GM19238 (cell line): ENCODE measurements at regions not wholly inside any gene's neighbourhood (a gene's known extent, or its start where the extent isn't known, plus 50 kb on each side); places are given as distances from the start of the nearest gene placed in this dataset.
"Not testable (repeated sequence)": the region's sequence is repeated elsewhere in the genome, so short reads cannot be mapped to it uniquely, and the experiment has no call there.

ENCODE experiments used
- DNase-seq: peaks from one replicate; pipeline ENCODE4 v3.0.0; 2011; ENCODE audit warnings: low spot score; ENCODE audit not compliant: insufficient read length

DNA sequence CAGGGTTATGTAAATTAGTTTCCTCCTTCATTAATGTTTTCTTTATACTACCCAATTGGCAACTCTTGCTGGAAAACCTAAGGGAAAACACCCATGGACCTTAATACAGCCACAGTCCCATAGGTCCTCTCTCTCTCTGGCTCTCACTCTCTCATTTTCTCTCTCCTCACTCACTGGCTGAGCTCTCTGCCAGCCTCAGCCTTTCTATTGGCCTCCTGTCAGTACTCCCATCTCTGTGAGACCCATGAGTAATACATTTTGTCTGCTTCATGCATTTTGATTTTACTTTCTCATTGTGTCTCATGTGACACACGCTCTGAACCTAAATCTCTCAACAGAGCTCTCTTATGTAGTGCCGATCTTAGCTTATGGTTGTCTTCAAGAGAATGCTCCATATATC, 907.5 kb downstream of the C6orf118 start:
- no peak for DNase-seq

DNA sequence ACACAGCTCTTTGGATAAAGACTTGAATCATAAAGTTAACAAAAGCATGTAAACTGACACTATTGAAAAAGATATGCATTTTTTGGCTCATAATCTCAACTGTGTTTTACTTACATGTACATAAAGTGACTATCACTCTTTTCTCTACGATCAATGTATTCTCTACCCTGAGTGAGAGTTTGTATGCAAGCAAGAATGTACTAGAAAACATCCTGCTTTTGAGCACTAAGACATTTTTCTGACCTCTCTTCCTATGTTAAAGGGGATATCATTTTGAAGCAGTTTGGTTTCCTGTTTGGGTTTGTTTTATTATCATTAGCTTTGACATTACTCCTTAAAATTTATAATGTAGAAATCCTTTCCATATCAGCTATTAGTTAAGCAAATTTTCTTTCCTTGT, 910.8 kb downstream of the C6orf118 start:
- DNase-seq: no peak

DNA sequence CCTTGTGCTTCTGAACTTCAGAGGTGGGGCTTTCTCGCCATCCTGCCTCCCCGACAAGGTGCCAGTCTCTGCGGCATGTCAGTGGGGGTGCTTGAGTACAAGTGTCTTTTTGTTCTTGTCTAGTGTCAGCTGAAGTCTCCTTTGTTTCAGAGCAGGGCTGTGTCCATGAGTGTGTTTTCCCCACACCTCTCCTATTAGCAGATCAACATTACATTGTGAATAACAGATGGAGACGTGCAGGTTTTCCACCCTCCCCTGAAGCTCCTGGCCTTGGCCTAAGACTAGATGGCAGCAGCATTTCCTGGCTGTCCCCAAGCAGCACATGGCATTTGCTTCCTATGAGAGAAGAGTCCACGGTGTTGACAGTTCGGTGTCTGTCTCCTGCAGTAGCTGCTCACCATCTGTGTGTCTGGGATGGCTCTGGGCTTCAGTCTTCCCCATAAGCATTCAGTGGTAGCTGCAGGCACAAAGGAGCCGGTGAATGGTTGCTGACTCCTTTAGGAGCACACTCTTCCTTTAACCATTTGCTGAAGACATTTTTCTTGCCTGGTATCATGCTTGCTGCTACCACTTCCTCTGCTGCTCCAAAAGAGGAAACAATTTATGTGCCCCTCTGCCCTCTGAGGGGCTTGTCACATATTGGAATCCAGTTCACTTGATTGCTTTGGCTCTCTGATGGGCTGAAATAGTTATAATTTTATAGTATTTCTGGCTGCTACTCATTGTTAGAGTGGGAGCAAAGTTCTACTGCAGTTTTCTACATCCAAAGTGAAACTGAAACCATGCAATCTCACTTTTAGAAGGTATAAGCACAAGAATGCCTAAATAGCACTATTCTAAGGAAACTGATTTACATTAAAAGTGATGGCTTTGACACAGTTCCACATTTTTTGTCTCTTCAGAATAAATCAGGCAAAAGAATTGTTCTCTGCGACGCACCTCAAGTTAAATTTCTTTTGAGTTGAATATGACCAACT, 913.0 kb downstream of the C6orf118 start:
- no peak for DNase-seq

DNA sequence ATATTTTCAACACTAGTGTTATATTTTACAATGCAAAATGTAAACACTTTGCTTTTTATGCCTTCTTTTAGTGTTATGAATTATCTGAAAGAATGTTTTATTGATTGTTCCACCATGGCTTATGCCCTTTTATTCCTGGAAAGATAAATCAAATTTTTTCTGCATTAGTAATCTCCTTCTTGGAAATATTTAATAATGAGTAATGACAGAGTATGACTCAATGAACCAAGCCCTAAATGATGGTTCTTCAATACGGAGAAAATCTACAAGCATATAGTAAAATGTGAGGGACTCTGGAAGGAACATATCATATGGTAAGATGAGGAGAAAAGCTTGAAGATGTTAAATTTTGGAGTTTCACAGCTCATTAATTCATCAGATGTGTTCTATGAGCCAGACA, 929.6 kb downstream of the C6orf118 start:
- no peak for DNase-seq

DNA sequence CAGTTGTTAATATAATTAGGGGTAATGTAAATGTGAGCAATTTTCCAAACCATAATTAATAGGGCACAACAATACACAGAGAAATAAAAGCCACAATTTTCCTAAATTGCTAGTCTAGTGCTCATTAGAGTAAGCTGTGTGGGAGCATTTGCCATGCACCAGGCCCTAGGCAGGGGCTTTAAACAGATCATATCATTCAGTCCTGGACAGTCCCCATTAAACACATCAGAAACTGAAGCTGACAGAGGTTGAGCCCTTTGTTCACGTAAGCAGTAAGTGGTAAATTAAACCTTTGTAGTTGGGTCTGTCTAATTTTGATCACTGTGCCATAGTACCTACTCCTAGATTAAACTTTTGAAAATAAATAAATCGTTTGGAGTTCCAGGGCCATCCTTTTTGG, 931.1 kb downstream of the C6orf118 start:
- DNase-seq: no peak

- no peak for DNase-seq
Observed at GRCh38 chr6:164377348-164377918, 932.0 kb downstream of the C6orf118 start.

- no peak for DNase-seq
Observed at GRCh38 chr6:164370773-164371172, 938.6 kb downstream of the C6orf118 start.

DNA sequence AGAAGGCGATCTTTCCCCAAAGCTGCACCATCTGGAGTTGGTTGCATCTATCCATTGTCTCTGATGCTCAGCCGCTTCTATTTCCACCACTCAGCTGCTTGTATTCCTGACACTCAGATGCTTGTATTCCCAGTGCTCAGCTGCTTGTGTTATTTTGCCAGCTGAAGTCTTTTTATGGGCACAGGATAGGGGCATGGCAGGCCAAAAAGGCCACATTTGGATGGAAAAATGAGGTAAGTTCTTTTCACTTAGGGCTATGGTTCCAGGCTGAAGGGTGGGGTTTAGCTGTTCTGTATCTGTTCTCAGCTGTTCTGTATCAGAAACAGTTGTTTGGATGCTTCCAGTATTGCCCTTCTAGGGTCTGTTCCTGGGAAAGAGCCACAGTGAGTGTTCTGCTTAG, 944.9 kb downstream of the QKI start:
- DNase-seq: no peak

DNA sequence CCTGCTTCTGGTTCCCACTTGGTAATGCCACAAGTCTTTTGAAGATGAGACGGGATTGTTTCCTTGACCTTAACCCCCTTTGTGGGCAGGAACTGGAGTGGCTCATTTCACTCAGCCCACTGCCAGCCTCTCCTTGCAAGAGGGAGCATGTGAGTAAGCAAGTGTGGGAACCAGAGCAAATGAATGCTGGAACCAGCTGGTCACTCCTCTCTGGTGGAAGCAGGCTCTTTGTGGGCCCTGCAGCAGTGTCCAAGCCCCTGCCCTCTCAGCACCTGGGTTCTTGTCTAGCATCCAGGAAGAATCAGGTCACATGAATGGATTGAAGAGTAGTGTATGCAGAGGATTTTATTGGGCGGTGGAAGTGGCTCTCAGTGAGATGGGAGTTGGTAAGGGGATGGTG, 944.5 kb downstream of the QKI start:
- DNase-seq: no peak

- DNase-seq: no peak
Observed at GRCh38 chr6:164356814-164357213, 942.3 kb downstream of the QKI start.

GRCh38 chr6:164347455-164347854, 932.9 kb downstream of the QKI start:
- no peak for DNase-seq

GRCh38 chr6:164346631-164347030, 932.1 kb downstream of the QKI start:
- DNase-seq: no peak

DNA sequence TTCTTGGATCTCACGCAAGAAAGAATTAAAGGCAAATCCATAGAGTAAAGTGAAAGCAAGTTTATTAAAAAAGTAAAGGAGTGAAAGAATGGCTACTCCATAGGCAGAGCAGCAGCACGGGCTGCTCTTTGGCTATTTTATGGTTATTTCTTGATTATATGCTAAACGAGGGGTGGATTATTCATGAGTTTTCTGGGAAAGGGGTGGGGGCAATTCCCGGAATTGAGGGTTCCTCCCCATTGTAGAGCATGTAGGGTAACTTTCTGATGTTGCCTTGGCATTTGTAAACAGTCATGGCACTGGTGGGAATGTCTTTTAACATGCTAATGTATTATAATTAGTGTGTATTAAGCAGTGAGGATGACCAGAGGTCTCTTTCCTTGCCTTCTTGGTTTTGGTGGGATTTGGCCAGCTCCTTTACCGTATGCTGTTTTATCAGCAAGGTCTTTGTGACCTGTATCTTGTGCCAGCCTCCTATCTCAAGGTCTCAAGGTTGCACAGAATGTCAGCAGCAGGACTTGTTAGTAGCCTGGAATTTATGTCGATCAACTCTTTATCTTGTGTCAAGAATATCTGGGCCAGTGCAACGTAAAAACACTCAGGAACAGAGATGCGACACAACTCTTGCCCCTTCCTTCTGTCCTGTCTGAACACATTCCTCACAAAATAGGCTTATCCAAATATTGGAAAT, 931.4 kb downstream of the QKI start:
- DNase-seq: no peak

- DNase-seq: no peak
Observed at GRCh38 chr6:164345327-164345726, 930.8 kb downstream of the QKI start.

DNA sequence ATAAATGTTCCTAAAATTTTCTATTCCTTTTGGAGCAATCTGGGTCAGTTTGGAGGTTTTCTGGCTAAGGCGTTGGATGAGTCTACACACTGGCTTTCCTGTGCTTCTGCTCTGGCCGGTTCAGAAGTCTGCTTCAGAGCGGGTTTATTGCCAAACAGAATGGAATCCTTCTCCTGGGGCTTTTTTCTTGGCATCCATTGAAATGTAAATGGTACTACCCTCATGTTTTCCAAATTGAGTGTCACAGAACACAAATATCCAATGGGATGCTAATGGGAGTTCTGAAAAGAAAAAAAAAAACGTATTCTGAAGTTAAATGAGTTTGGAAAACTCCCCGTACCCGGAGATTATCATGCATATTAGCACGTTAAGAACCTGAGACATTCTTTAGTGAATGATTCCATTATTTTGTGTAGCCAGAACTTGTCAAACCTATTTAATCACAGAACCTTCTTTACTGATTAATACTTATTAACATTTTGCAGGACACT, 930.3 kb downstream of the QKI start:
- no peak for DNase-seq

GRCh38 chr6:164339442-164339841, 924.9 kb downstream of the QKI start:
- DNase-seq: not testable (repeated sequence)

DNA sequence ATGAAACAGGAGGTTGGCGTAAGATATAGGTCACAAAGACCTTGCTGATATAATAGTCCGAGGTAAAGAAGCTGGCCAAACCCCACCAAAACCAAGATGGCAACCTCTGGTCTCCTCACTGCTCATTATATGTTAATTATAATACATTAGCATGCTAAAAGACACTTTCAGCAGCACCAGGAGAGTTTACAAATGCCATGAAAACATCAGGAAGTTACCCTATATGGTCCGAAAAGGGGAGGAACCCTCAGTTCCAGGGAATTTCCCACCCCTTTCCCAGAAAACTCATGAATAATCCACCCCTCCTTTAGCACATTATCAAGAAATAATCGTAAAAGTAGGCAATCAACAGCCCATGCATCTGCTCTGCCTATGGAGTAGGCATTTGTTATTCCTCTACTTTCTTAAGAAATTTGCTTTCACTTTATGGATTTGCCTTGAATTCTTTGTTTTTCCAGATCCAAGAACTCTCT, 923.4 kb downstream of the QKI start:
- DNase-seq: no peak

DNA sequence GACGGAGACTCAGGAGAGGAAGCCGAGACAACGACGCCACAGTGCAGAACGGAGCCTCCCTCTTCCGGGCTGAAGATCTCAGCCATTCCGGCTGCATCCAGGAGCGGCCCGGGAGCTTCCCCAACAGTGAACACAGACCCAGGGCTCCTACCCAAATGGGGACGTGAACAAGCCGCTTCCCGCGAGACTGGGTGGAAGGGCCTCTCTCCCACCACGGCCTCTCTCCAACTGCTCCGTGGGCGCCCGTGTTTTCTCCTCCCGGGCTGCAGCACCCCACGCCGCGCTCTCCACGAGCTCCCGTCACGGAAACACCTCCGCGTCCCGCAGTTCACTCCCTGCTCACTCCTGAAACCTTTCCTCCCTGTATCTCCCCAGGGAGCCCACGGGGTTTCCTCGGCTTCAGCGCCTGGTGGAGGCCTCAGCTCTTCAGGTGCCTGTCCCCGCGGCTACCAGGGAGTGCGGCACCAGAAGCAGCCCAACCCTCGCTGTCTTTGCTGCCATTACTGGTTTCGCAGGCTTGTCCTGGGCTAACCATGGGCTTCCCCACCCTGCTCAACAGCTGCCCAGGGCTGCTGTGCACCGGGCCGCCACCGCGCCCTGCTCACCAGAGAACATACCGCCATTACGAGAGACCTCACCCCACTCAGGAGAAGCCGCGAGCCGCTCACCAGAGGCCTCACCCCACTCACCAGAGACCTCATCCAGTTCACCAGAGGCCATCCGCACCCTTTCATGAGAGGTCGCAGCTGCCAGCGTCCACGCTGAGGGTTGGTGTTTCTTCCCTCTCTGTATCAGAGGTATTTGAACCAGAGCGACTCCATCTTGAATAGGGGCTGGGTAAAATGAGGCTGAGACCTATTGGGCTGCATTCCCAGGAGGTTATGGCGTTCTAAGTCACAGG, 922.8 kb downstream of the QKI start:
- no peak for DNase-seq

GRCh38 chr6:164336455-164336854, 921.9 kb downstream of the QKI start:
- no peak for DNase-seq

GRCh38 chr6:164331026-164331425, 916.5 kb downstream of the QKI start:
- DNase-seq: no peak

GRCh38 chr6:164325168-164325567, 910.6 kb downstream of the QKI start:
- DNase-seq: no peak
